ENCODE measurements at regions not wholly inside any gene's neighbourhood (a gene's known extent, or its start where the extent isn't known, plus 50 kb on each side); places are given as distances from the start of the nearest gene placed in this dataset.

GRCh38 chr2:57386305-57386704 is 660.3 kb upstream of the VRK2 start (continued):
- no peak for TF ChIP-seq NRF1 (IDR thresholded peaks at IDR 0.05; ENCODE audit: low read depth, low read length)
- TF ChIP-seq EZH2 (IDR thresholded peaks at IDR 0.05; ENCODE audit: low read depth, low read length, severe bottlenecking): no peak
- TF ChIP-seq TEAD4 (IDR thresholded peaks at IDR 0.05; ENCODE audit: low read depth, low read length): no peak

All from H1 (cell line).